ENCODE measurements at regions not wholly inside any gene's neighbourhood (a gene's known extent, or its start where the extent isn't known, plus 50 kb on each side); places are given as distances from the start of the nearest gene placed in this dataset.

GRCh38 chr6:139860203-139860602 lies 485.8 kb upstream of the CITED2 start:
- in situ Hi-C loops (cut with HindIII; ENCODE audit: low sequenced_read_pairs) = no loop called here

- in situ Hi-C loops (cut with HindIII; ENCODE audit: low sequenced_read_pairs) = no loop called here
Observed at GRCh38 chr6:139858429-139858828, 484.0 kb upstream of the CITED2 start.

GRCh38 chr6:139857143-139857542 lies 482.7 kb upstream of the CITED2 start:
- in situ Hi-C loops (cut with HindIII; ENCODE audit: low sequenced_read_pairs) = no loop called here

- in situ Hi-C loops (cut with HindIII; ENCODE audit: low sequenced_read_pairs) = no loop called here
Observed at GRCh38 chr6:139856562-139856961, 482.1 kb upstream of the CITED2 start.

GRCh38 chr6:139855671-139856311 lies 481.3 kb upstream of the CITED2 start:
- in situ Hi-C loops (cut with HindIII; ENCODE audit: low sequenced_read_pairs) = no loop called here

- in situ Hi-C loops (cut with HindIII; ENCODE audit: low sequenced_read_pairs) = no loop called here
Observed at GRCh38 chr6:139853302-139853992, 479.0 kb upstream of the CITED2 start.

- in situ Hi-C loops (cut with HindIII; ENCODE audit: low sequenced_read_pairs) = no loop called here
Observed at GRCh38 chr6:139852488-139853140, 478.2 kb upstream of the CITED2 start.

GRCh38 chr6:139852067-139852466 lies 477.6 kb upstream of the CITED2 start:
- in situ Hi-C loops (cut with HindIII; ENCODE audit: low sequenced_read_pairs) = no loop called here

GRCh38 chr6:139851206-139851605 lies 476.8 kb upstream of the CITED2 start:
- in situ Hi-C loops (cut with HindIII; ENCODE audit: low sequenced_read_pairs) = no loop called here

GRCh38 chr6:139850512-139850911 lies 476.1 kb upstream of the CITED2 start:
- in situ Hi-C loops (cut with HindIII; ENCODE audit: low sequenced_read_pairs) = no loop called here

- in situ Hi-C loops (cut with HindIII; ENCODE audit: low sequenced_read_pairs) = no loop called here
Observed at GRCh38 chr6:139847457-139847813, 473.0 kb upstream of the CITED2 start.

GRCh38 chr6:139846538-139847456 lies 472.3 kb upstream of the CITED2 start:
- in situ Hi-C loops (cut with HindIII; ENCODE audit: low sequenced_read_pairs) = no loop called here

- in situ Hi-C loops (cut with HindIII; ENCODE audit: low sequenced_read_pairs) = no loop called here
Observed at GRCh38 chr6:139844907-139845306, 470.5 kb upstream of the CITED2 start.

GRCh38 chr6:139841794-139842215 lies 467.4 kb upstream of the CITED2 start:
- in situ Hi-C loops (cut with HindIII; ENCODE audit: low sequenced_read_pairs) = no loop called here

- in situ Hi-C loops (cut with HindIII; ENCODE audit: low sequenced_read_pairs) = no loop called here
Observed at GRCh38 chr6:139839506-139840156, 465.2 kb upstream of the CITED2 start.

- in situ Hi-C loops (cut with HindIII; ENCODE audit: low sequenced_read_pairs) = no loop called here
Observed at GRCh38 chr6:139834232-139834631, 459.8 kb upstream of the CITED2 start.

GRCh38 chr6:139833592-139833991 lies 459.1 kb upstream of the CITED2 start:
- in situ Hi-C loops (cut with HindIII; ENCODE audit: low sequenced_read_pairs) = no loop called here

GRCh38 chr6:139832493-139833305 lies 458.3 kb upstream of the CITED2 start:
- in situ Hi-C loops (cut with HindIII; ENCODE audit: low sequenced_read_pairs) = no loop called here

GRCh38 chr6:139829576-139829975 lies 455.1 kb upstream of the CITED2 start:
- in situ Hi-C loops (cut with HindIII; ENCODE audit: low sequenced_read_pairs) = no loop called here

All from DLD1 (cell line).